Loucy (cell line): ENCODE measurements at regions not wholly inside any gene's neighbourhood (a gene's known extent, or its start where the extent isn't known, plus 50 kb on each side); places are given as distances from the start of the nearest gene placed in this dataset.

Source experiments
- CTCF ChIP-seq: fragments of 200-600 bp; sonication (generic); conservative IDR thresholded peaks from 2 replicates; pipeline ENCODE4 v1.5.1; 2014; ENCODE audit warnings: mild to moderate bottlenecking, antibody characterized with exemption, low read length
- EZH2phosphoT487 ChIP-seq: fragments of 200-600 bp; IDR thresholded peaks from 2 replicates; pipeline ENCODE4 v1.6.1; 2018; ENCODE audit warnings: antibody characterized with exemption, mild to moderate bottlenecking, moderate library complexity, borderline replicate concordance

- TF ChIP-seq CTCF (no peak), EZH2phosphoT487 (no peak)
Observed at GRCh38 chr12:127401536-127401935, 865.4 kb upstream of the TMEM132C start.
